GM12878 (cell line): ENCODE measurements at regions not wholly inside any gene's neighbourhood (a gene's known extent, or its start where the extent isn't known, plus 50 kb on each side); places are given as distances from the start of the nearest gene placed in this dataset.

ENCODE experiments used
- ATAC-seq: fragments of 200-7000 bp; cut with Tn5 transposase; 3 replicates; pipeline ENCODE4 v1.9.1; 2020; ENCODE audit warnings: mild to moderate bottlenecking, moderate library complexity
- BruUV-seq: library from RNA; stranded (reverse); fragments of 400-500 nt; replicated peaks from 2 replicates; lab custom pipeline; 2021; lab: Mats Ljungman, UMichigan
- CTCF ChIA-PET: fragments of 300-600 bp; sonication (Branson Sonifier 250); formaldehyde crosslinking; extraction: SDS; loops from one replicate; lab custom pipeline; 2021; ENCODE audit warnings: inconsistent platforms; lab: Yijun Ruan, JAX
- POLR2A ChIA-PET: fragments of 350-600 bp; formaldehyde crosslinking; extraction: SDS; loops from one replicate; lab custom pipeline; 2021; ENCODE audit warnings: inconsistent platforms; lab: Charles Lee
- RAD21 ChIA-PET: fragments of 300-600 bp; sonication (Branson Sonifier 250); formaldehyde crosslinking; loops from one replicate; lab custom pipeline; 2023; ENCODE audit warnings: antibody characterized with exemption; ENCODE audit not compliant: unreplicated experiment; lab: Charles Lee
- SMC1A ChIA-PET: fragments of 300-600 bp; sonication (Branson Sonifier 250); formaldehyde crosslinking; loops from one replicate; lab custom pipeline; 2023; ENCODE audit not compliant: unreplicated experiment, uncharacterized antibody; lab: Charles Lee
- DNase-seq: peaks from one replicate; pipeline ENCODE4 v3.0.0-alpha.2; 2011; ENCODE audit warnings: low read depth, low spot score
- FAIRE-seq: peaks from 3 replicates; lab custom pipeline; 2011; peaks lifted over from hg19 to GRCh38; lab: Jason Lieb, UNC
- H2AFZ ChIP-seq: 2 replicates; pipeline ENCODE4 v1.6.0; 2011; ENCODE audit warnings: low read depth, low read length, control low read depth; ENCODE audit not compliant: control insufficient read depth
- H3K27ac ChIP-seq: 2 replicates; pipeline ENCODE4 v1.5.1; 2011; ENCODE audit warnings: control low read depth; ENCODE audit not compliant: control insufficient read depth, insufficient read depth
- H3K27me3 ChIP-seq, 2 experiments: replicated peaks in 1 of 2; 2 replicates each; pipeline versions ENCODE4 v1.6.0 to v1.6.1; 2011; ENCODE audit warnings: low read length in 1 of 2; ENCODE audit not compliant: control insufficient read depth in 2 of 2, insufficient read depth in 2 of 2
- H3K36me3 ChIP-seq, 2 experiments: 2 replicates each; pipeline ENCODE4 v1.5.1; 2011; ENCODE audit warnings: low read length in 1 of 2; ENCODE audit not compliant: control insufficient read depth in 2 of 2, insufficient read depth in 2 of 2
- H3K4me1 ChIP-seq: 2 replicates; pipeline ENCODE4 v1.6.1; 2011; ENCODE audit warnings: mild to moderate bottlenecking, low read length, moderate library complexity, mixed read lengths; ENCODE audit not compliant: control insufficient read depth, insufficient read depth
- H3K4me2 ChIP-seq: 2 replicates; pipeline ENCODE4 v1.6.0; 2011; ENCODE audit warnings: control low read depth; ENCODE audit not compliant: control insufficient read depth, insufficient read depth
- H3K4me3 ChIP-seq: fragments of 200-600 bp; sonication (generic); 2 replicates; pipeline ENCODE4 v1.5.1; 2016
- H3K79me2 ChIP-seq: 2 replicates; pipeline ENCODE4 v1.6.0; 2011; ENCODE audit warnings: low read length; ENCODE audit not compliant: control insufficient read depth, insufficient read depth
- H3K9ac ChIP-seq: 2 replicates; pipeline ENCODE4 v1.8.0; 2011; ENCODE audit warnings: low read length, control low read depth, mixed read lengths; ENCODE audit not compliant: control insufficient read depth, insufficient read depth
- H3K9me3 ChIP-seq: replicated peaks from 3 replicates; pipeline ENCODE4 v1.5.1; 2011; ENCODE audit warnings: mild to moderate bottlenecking, low read length; ENCODE audit not compliant: control insufficient read depth, insufficient read depth
- H4K20me1 ChIP-seq: 2 replicates; pipeline ENCODE4 v1.6.0; 2011; ENCODE audit not compliant: control insufficient read depth, insufficient read depth
- ASH2L ChIP-seq: fragments of 300-600, 200-600 bp; sonication (generic); IDR thresholded peaks from 2 replicates; pipeline ENCODE4 v1.6.1; 2017; ENCODE audit warnings: low read depth, mild to moderate bottlenecking, borderline replicate concordance
- BRCA1 ChIP-seq: IDR thresholded peaks from 2 replicates; pipeline ENCODE4 v1.6.1; 2011; ENCODE audit warnings: low read depth, low read length, improper control_type of control experiment
- EGR1 ChIP-seq, 2 experiments: IDR thresholded peaks; 1 replicate in 1 of 2; 2 replicates in 1 of 2; pipeline ENCODE4 v1.6.1; 2011 to 2012; ENCODE audit warnings: low read depth in 2 of 2, low read length in 2 of 2, borderline replicate concordance in 1 of 2, mild to moderate bottlenecking in 1 of 2, moderate library complexity in 1 of 2
- IKZF2 ChIP-seq, 2 experiments: fragments of 450-650 bp; IDR thresholded peaks; 2 replicates each; pipeline ENCODE4 v1.6.1; 2017; ENCODE audit warnings: mild to moderate bottlenecking in 2 of 2, moderate library complexity in 2 of 2
- MXI1 ChIP-seq: fragments of 150-350 bp; IDR thresholded peaks from 2 replicates; pipeline ENCODE4 v1.6.1; 2011; ENCODE audit warnings: low read depth, mild to moderate bottlenecking, inconsistent platforms, low read length, improper control_type of control experiment
- MYB ChIP-seq: fragments of 150-350 bp; IDR thresholded peaks from 2 replicates; pipeline ENCODE4 v1.6.1; 2014; ENCODE audit warnings: mild to moderate bottlenecking, low read depth, low read length, borderline replicate concordance
- POLR2A ChIP-seq: IDR thresholded peaks from 2 replicates; pipeline ENCODE4 v1.6.1; 2011; ENCODE audit warnings: low read depth, mild to moderate bottlenecking, low read length
- RB1 ChIP-seq: fragments of 450-650 bp; formaldehyde crosslinking; IDR thresholded peaks from 2 replicates; pipeline ENCODE4 v1.6.1; 2017; ENCODE audit warnings: mild to moderate bottlenecking, borderline replicate concordance
- SIX5 ChIP-seq: IDR thresholded peaks from 2 replicates; pipeline ENCODE4 v1.6.1; 2011; ENCODE audit warnings: mild to moderate bottlenecking, low read depth, low read length, moderate library complexity; ENCODE audit not compliant: severe bottlenecking
- SMAD5 ChIP-seq: IDR thresholded peaks from 2 replicates; pipeline ENCODE4 v1.6.1; 2016; ENCODE audit warnings: antibody characterized with exemption, low read depth
- TARDBP ChIP-seq: IDR thresholded peaks from 2 replicates; pipeline ENCODE4 v1.6.1; 2016; ENCODE audit warnings: borderline replicate concordance
- TBL1XR1 ChIP-seq: IDR thresholded peaks from 2 replicates; pipeline ENCODE4 v1.6.1; 2012; ENCODE audit warnings: low read depth, low read length, improper control_type of control experiment
- TCF12 ChIP-seq: IDR thresholded peaks from 2 replicates; pipeline ENCODE4 v1.6.1; 2011; ENCODE audit warnings: low read depth, mild to moderate bottlenecking, low read length
- ZZZ3 ChIP-seq: IDR thresholded peaks from 2 replicates; pipeline ENCODE4 v1.6.1; 2011; ENCODE audit warnings: low read depth; ENCODE audit not compliant: control insufficient read depth, insufficient read length
- WGBS: methylation state at CpG from one replicate; pipeline ENCODE4 v1.1.6; 2016; ENCODE audit warnings: low lambda C conversion rate; ENCODE audit not compliant: insufficient replicate concordance, insufficient coverage; ENCODE audit errors: missing lambda C conversion rate; 5-methylcytosine and 5-hydroxymethylcytosine counted together
- in situ Hi-C: fragments of 300-500 bp; cut with MboI; formaldehyde crosslinking; loops from 9 replicates; pipeline ENCODE4 v1.14.3; 2018; ENCODE audit warnings: mixed read lengths
- intact Hi-C: fragments of 100-400 bp; cut with micrococcal nuclease; formaldehyde crosslinking; loops from one replicate; pipeline ENCODE4 v1.14.2; 2022; ENCODE audit not compliant: unreplicated experiment
- TF ChIP-seq, protein P1 (sequence below): fragments of 450-650 bp; IDR thresholded peaks from 2 replicates; pipeline ENCODE4 v1.6.1; 2014; ENCODE audit warnings: mild to moderate bottlenecking
- TF ChIP-seq, protein P2 (sequence below): fragments of 450-650 bp; IDR thresholded peaks from 2 replicates; pipeline ENCODE4 v1.6.1; 2016; ENCODE audit warnings: mild to moderate bottlenecking
- TF ChIP-seq, protein P3 (sequence below): fragments of 450-650 bp; IDR thresholded peaks from 2 replicates; pipeline ENCODE4 v1.6.1; 2018; ENCODE audit warnings: mild to moderate bottlenecking, low read depth, moderate library complexity; ENCODE audit not compliant: partially characterized antibody
- TF ChIP-seq, protein P4 (sequence below): IDR thresholded peaks from 2 replicates; pipeline ENCODE4 v1.6.1; 2012; ENCODE audit warnings: mild to moderate bottlenecking, low read depth, low read length

DNA sequence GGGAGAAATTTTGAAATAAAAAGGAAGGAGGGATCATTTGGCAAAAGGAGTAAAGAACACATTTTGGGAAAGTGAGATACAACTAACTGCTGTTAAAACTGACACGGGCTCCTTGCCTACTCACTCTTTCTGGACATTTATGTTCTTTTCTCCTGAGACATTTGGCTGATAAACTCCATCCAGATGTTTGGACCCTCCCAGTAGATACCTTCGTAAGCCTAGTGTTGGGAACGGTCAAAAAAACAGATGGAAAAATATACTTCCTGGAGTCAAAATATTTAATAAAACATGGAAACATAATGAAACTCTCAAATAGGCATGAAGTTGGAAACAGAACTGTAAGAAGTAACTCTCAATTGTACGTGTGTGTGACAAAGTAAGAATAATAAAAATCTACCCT lies 360.1 kb upstream of the RIOK2 start:
- ChIA-PET POLR2A (no interaction called here), CTCF (interaction anchor here (4.8 kb wide), 1 partner anchor 9 kb away, joined by 33 read pairs; no protein-coding TSS in a partner anchor), RAD21 (no interaction called here), SMC1A (no interaction called here)
- Histone ChIP-seq H3K79me2 (no peaks in the 10 kb centered on the region), H3K27me3 (no peaks in the 10 kb centered on the region), H3K36me3 (no peaks in the 10 kb centered on the region), H2AFZ (no peak overlapping the region), H3K4me3 (no peak overlapping the region), H3K4me2 (no peak overlapping the region), H3K9me3 (peaks cover 3% of the 10 kb centered on the region; the same call in 2 of the 3 replicates), H3K9ac (no peak overlapping the region), H3K27ac (no peak overlapping the region), H4K20me1 (no peaks in the 10 kb centered on the region), H3K4me1 (peaks cover 7% of the 10 kb centered on the region)
- TF ChIP-seq SMAD5 (no peak), EGR1 (IDR thresholded peaks at IDR 0.05; ENCODE audit: borderline replicate concordance in 1 of 2, low read depth in 2 of 2, low read length in 2 of 2) (no peak), TARDBP (no peak), RB1 (no peak), BRCA1 (no peak), SIX5 (no peak), MYB (no peak), POLR2A (no peak), MXI1 (no peak), IKZF2 (IDR thresholded peaks at IDR 0.05) (no peak), TCF12 (no peak), ASH2L (no peak), TBL1XR1 (no peak), ZZZ3 (no peak)
- TF ChIP-seq, protein P1, sequence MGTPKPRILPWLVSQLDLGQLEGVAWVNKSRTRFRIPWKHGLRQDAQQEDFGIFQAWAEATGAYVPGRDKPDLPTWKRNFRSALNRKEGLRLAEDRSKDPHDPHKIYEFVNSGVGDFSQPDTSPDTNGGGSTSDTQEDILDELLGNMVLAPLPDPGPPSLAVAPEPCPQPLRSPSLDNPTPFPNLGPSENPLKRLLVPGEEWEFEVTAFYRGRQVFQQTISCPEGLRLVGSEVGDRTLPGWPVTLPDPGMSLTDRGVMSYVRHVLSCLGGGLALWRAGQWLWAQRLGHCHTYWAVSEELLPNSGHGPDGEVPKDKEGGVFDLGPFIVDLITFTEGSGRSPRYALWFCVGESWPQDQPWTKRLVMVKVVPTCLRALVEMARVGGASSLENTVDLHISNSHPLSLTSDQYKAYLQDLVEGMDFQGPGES: no peak
- TF ChIP-seq, protein P2, sequence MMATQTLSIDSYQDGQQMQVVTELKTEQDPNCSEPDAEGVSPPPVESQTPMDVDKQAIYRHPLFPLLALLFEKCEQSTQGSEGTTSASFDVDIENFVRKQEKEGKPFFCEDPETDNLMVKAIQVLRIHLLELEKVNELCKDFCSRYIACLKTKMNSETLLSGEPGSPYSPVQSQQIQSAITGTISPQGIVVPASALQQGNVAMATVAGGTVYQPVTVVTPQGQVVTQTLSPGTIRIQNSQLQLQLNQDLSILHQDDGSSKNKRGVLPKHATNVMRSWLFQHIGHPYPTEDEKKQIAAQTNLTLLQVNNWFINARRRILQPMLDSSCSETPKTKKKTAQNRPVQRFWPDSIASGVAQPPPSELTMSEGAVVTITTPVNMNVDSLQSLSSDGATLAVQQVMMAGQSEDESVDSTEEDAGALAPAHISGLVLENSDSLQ: no peak
- TF ChIP-seq, protein P3, sequence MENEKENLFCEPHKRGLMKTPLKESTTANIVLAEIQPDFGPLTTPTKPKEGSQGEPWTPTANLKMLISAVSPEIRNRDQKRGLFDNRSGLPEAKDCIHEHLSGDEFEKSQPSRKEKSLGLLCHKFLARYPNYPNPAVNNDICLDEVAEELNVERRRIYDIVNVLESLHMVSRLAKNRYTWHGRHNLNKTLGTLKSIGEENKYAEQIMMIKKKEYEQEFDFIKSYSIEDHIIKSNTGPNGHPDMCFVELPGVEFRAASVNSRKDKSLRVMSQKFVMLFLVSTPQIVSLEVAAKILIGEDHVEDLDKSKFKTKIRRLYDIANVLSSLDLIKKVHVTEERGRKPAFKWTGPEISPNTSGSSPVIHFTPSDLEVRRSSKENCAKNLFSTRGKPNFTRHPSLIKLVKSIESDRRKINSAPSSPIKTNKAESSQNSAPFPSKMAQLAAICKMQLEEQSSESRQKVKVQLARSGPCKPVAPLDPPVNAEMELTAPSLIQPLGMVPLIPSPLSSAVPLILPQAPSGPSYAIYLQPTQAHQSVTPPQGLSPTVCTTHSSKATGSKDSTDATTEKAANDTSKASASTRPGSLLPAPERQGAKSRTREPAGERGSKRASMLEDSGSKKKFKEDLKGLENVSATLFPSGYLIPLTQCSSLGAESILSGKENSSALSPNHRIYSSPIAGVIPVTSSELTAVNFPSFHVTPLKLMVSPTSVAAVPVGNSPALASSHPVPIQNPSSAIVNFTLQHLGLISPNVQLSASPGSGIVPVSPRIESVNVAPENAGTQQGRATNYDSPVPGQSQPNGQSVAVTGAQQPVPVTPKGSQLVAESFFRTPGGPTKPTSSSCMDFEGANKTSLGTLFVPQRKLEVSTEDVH: no peak
- TF ChIP-seq, protein P4, sequence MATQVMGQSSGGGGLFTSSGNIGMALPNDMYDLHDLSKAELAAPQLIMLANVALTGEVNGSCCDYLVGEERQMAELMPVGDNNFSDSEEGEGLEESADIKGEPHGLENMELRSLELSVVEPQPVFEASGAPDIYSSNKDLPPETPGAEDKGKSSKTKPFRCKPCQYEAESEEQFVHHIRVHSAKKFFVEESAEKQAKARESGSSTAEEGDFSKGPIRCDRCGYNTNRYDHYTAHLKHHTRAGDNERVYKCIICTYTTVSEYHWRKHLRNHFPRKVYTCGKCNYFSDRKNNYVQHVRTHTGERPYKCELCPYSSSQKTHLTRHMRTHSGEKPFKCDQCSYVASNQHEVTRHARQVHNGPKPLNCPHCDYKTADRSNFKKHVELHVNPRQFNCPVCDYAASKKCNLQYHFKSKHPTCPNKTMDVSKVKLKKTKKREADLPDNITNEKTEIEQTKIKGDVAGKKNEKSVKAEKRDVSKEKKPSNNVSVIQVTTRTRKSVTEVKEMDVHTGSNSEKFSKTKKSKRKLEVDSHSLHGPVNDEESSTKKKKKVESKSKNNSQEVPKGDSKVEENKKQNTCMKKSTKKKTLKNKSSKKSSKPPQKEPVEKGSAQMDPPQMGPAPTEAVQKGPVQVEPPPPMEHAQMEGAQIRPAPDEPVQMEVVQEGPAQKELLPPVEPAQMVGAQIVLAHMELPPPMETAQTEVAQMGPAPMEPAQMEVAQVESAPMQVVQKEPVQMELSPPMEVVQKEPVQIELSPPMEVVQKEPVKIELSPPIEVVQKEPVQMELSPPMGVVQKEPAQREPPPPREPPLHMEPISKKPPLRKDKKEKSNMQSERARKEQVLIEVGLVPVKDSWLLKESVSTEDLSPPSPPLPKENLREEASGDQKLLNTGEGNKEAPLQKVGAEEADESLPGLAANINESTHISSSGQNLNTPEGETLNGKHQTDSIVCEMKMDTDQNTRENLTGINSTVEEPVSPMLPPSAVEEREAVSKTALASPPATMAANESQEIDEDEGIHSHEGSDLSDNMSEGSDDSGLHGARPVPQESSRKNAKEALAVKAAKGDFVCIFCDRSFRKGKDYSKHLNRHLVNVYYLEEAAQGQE: no peak
- intact Hi-C loops (loop anchor here (10.0 kb wide), 2 partner anchors 382 to 1282 kb away; no protein-coding TSS in a partner anchor), in situ Hi-C loops (no loop called here)
- no TSS peak for BruUV-seq
- DNase-seq (no peak), FAIRE-seq (no peak), ATAC-seq (no peak)
- 48% methylated on average over 4 of the region's 4 CpGs for whole genome bisulfite sequencing
